ENCODE measurements at regions not wholly inside any gene's neighbourhood (a gene's known extent, or its start where the extent isn't known, plus 50 kb on each side); places are given as distances from the start of the nearest gene placed in this dataset.

DNA sequence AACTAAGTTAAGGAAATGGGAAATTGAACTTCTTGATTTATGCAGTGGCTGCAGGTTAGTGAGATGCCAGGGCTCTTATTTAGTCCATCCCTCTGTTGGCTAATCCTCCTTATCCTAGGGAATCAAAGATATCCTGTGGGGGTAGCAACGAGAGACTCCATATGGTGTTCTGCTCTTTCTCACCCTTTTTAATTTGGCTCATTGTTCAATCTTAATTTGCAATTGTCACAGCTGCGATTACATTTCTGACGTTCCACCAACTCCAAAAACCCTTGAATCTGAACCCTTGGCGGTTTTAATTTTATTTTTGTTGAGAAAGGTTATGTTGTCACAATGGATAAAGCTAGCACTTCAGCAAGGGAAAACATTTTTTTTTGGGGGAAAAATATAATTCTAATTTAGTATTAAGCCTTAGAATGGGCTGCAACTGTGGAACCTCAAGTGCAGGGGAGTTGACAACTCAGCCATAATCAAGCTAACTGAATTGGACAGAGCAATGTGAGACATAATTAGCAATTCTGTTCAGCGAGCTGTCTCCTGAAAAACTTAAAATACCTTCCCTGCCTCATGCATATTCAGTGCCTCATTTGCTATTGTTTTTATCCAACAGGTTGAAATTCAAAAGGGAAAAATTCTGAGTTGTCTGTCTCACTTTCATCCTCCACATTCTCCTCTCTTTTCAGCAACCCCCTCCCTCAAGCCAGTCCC lies 91.3 kb downstream of the MAT2B start:
- Histone ChIP-seq H3K4me3 (ENCODE audit: low read depth, low read length) (no peak overlapping the region), H3K36me3 (ENCODE audit: control insufficient read depth, insufficient read depth, low read length) (no peaks in the 10 kb centered on the region), H3K27me3 (ENCODE audit: control insufficient read depth, insufficient read depth, low read length) (no peaks in the 10 kb centered on the region)
- TF ChIP-seq, protein P1, sequence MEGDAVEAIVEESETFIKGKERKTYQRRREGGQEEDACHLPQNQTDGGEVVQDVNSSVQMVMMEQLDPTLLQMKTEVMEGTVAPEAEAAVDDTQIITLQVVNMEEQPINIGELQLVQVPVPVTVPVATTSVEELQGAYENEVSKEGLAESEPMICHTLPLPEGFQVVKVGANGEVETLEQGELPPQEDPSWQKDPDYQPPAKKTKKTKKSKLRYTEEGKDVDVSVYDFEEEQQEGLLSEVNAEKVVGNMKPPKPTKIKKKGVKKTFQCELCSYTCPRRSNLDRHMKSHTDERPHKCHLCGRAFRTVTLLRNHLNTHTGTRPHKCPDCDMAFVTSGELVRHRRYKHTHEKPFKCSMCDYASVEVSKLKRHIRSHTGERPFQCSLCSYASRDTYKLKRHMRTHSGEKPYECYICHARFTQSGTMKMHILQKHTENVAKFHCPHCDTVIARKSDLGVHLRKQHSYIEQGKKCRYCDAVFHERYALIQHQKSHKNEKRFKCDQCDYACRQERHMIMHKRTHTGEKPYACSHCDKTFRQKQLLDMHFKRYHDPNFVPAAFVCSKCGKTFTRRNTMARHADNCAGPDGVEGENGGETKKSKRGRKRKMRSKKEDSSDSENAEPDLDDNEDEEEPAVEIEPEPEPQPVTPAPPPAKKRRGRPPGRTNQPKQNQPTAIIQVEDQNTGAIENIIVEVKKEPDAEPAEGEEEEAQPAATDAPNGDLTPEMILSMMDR (IDR thresholded peaks at IDR 0.05; ENCODE audit: insufficient read depth, low read length, poor library complexity, severe bottlenecking): no peak
- no peak for DNase-seq (ENCODE audit: low read depth)

DNA sequence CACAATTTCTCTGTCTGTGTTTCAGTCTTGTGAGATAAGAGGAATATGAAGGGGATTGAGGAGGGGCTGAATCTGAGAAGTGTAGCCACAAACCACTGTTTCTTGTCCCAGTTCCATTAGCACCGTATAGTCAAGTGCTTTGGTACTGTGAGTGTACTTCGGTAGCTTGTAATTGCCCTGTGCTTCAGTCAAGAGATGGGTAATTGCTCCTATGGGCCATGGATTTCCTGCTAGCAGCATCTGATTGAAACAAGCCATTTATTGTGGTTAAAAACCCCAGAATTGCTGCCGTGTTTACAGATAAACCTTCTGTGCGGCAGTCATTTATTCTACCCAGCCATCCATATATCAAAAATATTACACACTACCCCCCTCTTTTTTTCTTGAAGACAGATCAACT lies 98.6 kb downstream of the MAT2B start:
- no peak overlapping the region for H3K4me3 ChIP-seq (ENCODE audit: low read depth, low read length)
- no peaks in the 10 kb centered on the region for H3K36me3 ChIP-seq (ENCODE audit: control insufficient read depth, insufficient read depth, low read length)
- no peaks in the 10 kb centered on the region for H3K27me3 ChIP-seq (ENCODE audit: control insufficient read depth, insufficient read depth, low read length)
- TF ChIP-seq, protein P1 (IDR thresholded peaks at IDR 0.05; ENCODE audit: insufficient read depth, low read length, poor library complexity, severe bottlenecking): no peak
- DNase-seq (ENCODE audit: low read depth): no peak

GRCh38 chr5:163607256-163607655 lies 101.8 kb downstream of the MAT2B start:
- H3K36me3 ChIP-seq (ENCODE audit: control insufficient read depth, insufficient read depth, low read length): no peaks in the 10 kb centered on the region
- H3K4me3 ChIP-seq (ENCODE audit: low read depth, low read length): no peak overlapping the region
- H3K27me3 ChIP-seq (ENCODE audit: control insufficient read depth, insufficient read depth, low read length): no peaks in the 10 kb centered on the region
- TF ChIP-seq, protein P1 (IDR thresholded peaks at IDR 0.05; ENCODE audit: insufficient read depth, low read length, poor library complexity, severe bottlenecking): no peak
- no peak for DNase-seq (ENCODE audit: low read depth)

GRCh38 chr5:163608621-163609020 lies 103.2 kb downstream of the MAT2B start:
- H3K36me3 ChIP-seq (ENCODE audit: control insufficient read depth, insufficient read depth, low read length): no peaks in the 10 kb centered on the region
- DNase-seq (ENCODE audit: low read depth): no peak
- H3K4me3 ChIP-seq (ENCODE audit: low read depth, low read length): no peak overlapping the region
- TF ChIP-seq, protein P1 (IDR thresholded peaks at IDR 0.05; ENCODE audit: insufficient read depth, low read length, poor library complexity, severe bottlenecking): no peak
- no peaks in the 10 kb centered on the region for H3K27me3 ChIP-seq (ENCODE audit: control insufficient read depth, insufficient read depth, low read length)

DNA sequence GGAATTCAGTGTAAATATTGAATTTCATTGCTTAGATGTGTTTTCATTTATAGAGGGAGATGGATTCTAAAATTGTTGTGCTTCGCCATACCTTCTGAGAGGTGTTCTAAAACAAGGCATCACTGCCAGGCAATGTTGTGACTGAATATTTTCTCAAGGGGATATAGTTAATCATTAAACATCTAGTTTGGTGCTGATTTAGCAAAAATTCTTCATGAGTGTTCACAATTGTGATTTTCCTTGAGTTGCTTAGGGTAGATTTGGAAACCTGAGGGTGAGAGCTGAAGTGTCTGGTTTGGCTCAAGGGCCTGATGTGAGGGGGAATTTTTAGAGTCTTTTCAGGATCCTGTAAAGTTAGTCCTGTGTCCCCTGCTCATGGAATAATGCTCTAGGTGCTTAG lies 104.5 kb downstream of the MAT2B start:
- Histone ChIP-seq H3K36me3 (ENCODE audit: control insufficient read depth, insufficient read depth, low read length) (no peaks in the 10 kb centered on the region), H3K27me3 (ENCODE audit: control insufficient read depth, insufficient read depth, low read length) (no peaks in the 10 kb centered on the region), H3K4me3 (ENCODE audit: low read depth, low read length) (no peak overlapping the region)
- TF ChIP-seq, protein P1 (IDR thresholded peaks at IDR 0.05; ENCODE audit: insufficient read depth, low read length, poor library complexity, severe bottlenecking): no peak
- no peak for DNase-seq (ENCODE audit: low read depth)

All from kidney epithelial cell (primary cell).